ENCODE measurements at regions not wholly inside any gene's neighbourhood (a gene's known extent, or its start where the extent isn't known, plus 50 kb on each side); places are given as distances from the start of the nearest gene placed in this dataset.
"Not testable (repeated sequence)": the region's sequence is repeated elsewhere in the genome, so short reads cannot be mapped to it uniquely, and the experiment has no call there.

DNA sequence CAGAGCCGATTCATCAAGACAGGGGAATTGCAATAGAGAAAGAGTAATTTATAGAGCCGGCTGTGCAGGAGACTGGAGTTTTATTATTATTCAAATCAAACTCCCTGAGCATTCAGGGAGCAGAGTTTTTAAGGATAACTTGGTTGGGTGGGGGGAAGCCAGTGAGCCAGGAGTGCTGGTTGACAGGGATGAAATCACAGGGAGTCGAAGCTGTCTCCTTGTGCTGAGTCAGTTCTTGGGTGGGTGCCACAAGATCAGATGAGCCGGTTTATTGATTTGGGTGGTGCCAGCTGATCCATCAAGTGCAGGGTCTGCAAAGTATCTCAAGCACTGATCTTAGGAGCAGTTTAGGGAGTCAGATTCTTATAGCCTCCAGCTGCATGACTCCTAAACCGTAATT, 95.4 kb upstream of the CCDC80 start:
- DNase-seq = no peak

- DNase-seq = no peak
Observed at GRCh38 chr3:112735926-112736325, 95.0 kb upstream of the CCDC80 start.

GRCh38 chr3:112734736-112735350, 93.9 kb upstream of the CCDC80 start:
- DNase-seq = peak; percentile 56

GRCh38 chr3:112734171-112734570, 93.2 kb upstream of the CCDC80 start:
- no peak for DNase-seq

- no peak for DNase-seq
Observed at GRCh38 chr3:112730210-112730609, 89.3 kb upstream of the CCDC80 start.

GRCh38 chr3:112721231-112721630, 80.3 kb upstream of the CCDC80 start:
- DNase-seq = no peak

DNA sequence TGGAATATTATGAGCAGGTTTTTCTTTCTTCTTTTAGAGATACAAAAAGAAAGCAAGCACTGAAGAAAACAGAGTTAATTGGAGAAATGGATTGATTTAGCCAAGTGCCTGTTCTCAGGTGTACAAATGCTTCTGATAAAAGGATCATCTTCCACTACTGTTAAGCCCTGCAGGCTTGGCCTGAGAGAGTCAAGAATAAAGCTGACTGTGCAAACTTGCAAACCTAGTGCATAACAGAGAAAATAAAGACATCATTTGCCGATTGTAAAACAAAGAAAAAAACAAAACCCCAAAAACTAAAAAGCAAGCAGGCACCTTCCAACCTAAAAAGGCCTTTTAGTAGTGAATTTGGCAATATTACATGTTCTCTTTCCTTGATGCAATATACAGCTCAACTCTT, 78.0 kb upstream of the CCDC80 start:
- no peak for DNase-seq

DNA sequence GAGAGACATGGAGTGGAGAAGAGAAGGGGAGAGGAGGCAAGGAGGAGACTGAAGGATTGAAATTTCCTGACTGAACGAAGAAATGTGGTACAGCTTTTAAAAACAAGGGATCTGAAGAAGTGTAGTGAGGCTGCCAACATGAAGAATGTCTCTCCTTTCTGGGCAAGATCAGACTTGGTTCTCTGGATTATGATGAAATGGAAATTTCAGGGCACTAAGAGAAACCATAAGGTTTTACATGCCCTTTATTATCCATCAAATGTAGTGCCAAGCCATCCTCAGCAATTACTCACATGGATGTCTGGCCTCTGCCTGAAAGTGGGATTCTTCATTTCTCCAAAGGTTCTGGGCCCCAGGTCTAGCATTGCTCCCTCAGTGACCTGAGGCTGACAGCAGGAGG, 77.6 kb upstream of the CCDC80 start:
- DNase-seq = no peak

DNA sequence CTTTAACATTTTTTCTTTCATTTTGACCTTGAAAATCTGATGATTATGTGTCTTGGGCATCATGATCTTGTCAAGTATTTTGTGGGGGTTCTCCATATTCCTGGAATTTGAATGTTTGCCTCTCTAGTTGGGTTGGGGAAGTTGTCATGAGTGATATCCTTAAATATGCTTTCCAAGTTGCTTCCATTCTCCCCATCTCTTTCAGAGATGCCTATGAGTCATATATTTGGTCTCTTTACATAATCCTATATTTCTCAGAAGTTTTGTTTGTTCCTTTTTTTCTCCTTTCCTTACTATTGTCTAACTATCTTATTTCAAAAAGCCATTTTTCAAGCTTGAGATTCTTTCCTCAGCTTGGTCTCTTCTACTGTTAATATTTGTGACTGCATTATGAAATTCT, 69.0 kb upstream of the CCDC80 start:
- no peak for DNase-seq

DNA sequence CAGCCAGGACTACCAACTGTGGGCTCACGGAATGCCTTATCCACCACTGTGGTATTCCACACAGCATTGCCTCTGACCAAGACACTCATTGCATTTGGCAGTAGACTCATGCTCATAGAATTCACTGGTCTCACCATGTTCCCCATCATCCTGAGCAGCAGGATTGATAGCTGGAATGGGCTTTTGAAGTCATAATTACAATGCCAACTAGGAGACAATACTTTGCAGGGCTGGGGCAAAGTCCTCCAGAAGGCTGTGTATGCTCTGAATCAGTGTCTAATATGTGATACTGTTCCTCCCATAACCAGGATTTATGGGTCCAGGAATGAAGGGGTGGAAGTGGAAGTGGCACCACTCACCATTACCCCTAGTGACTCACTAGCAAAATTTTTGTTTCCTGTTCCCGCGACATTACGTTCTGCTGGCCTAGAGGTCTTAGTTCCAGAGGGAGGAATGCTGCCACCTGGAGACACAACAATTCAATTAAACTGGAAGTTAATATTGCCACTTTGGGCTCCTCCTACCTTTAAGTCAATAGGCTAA, 58.6 kb upstream of the CCDC80 start:
- no peak for DNase-seq

- not testable (repeated sequence) for DNase-seq
Observed at GRCh38 chr3:112698442-112698841, 57.5 kb upstream of the CCDC80 start.

DNA sequence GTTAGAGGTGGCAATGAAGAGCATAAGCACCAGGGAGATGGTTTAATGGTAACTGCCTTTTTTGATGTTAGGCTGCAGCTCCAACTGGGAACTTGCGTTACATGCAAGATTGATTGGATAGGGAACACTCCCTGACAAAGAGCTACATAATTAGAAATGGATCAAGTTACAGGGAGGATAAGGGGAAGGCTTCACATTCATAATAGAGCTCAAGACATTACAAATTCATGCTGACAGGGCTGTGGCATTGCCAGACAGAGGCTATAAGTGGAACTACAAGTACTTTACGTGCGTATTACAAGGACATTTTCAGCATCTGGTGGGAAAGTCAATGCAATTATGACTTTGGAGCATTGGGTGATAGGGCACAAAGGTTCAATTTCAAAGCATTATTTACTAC, 55.3 kb upstream of the CCDC80 start:
- not testable (repeated sequence) for DNase-seq

GRCh38 chr3:112695377-112696108, 54.6 kb upstream of the CCDC80 start:
- DNase-seq = not testable (repeated sequence)

DNA sequence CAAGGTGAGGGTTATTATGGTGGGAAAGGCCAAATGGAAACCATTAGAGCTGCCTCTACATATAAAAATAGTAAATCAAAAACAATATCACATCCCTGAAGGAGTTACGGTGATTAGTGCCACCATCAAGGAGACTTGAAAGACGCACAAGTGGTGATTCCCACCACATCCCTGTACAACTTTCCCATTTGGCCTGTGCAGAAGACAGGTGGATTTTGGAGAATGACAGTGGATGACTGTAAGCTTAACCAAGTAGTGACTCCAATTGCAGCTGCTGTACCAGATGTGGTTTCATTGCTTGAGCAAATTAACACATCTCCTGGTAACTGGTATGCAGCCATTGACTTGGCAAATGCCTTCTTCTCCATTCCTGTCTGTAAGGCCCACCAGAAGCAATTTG, 54.0 kb upstream of the CCDC80 start:
- DNase-seq = not testable (repeated sequence)

- DNase-seq = no peak
Observed at GRCh38 chr3:112693186-112693585, 52.2 kb upstream of the CCDC80 start.
